Sciatic nerve (tissue), 2 donors: ENCODE measurements at regions not wholly inside any gene's neighbourhood (a gene's known extent, or its start where the extent isn't known, plus 50 kb on each side); places are given as distances from the start of the nearest gene placed in this dataset.
"Not testable (repeated sequence)": the region's sequence is repeated elsewhere in the genome, so short reads cannot be mapped to it uniquely, and the experiment has no call there.

Experiments
- ATAC-seq: fragments of 200-7000 bp; cut with Tn5 transposase; one replicate; pipeline ENCODE4 v1.9.1; 2020; ENCODE audit warnings: mild to moderate bottlenecking, moderate library complexity
- DNase-seq: peaks from one replicate; pipeline ENCODE4 v3.0.0-alpha.2; 2020; ENCODE audit warnings: low spot score
- intact Hi-C: fragments of 100-400 bp; cut with DNase I; formaldehyde crosslinking; loops from one replicate; pipeline ENCODE4 v1.14.2; 2022
- donor health status: DM: no; HTN: no; CAD: no.
- donor health status: DM: no; HTN: no; CAD: no.

DNA sequence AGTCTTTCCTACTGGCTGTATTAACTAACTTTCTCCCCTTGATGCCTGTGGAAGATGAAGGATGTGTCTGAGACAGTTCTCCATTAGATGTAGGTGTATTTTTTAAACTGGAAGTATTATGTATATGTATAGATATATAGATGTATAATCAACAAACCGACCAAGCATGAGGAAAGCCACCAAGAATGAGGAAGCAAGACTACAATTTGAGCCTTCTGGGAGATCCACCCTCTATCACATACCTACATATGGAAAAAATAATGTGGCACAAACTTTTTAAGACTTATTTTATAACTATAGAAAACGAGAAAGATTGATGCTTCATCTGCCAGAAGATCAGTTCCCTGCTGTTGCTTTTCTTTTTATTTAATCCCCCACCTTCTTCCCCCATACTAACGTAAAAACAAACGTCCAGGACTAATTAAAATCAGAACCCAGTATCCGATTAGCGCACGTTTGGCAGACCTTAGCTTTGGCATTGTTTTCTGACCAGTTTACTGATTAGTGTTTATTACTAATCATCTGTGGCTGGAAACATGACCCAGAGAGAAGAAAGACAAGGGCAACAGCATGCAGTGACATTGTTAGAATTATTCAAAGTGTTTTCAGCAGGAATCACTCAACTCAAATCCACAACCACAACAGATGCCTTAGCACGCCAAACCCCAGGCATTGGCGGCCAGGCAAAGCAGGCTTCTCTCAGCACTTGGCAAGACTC, 490.2 kb downstream of the EBF1 start:
- DNase-seq: no peak
- ATAC-seq: no peak
- intact Hi-C loops: no loop called here

DNA sequence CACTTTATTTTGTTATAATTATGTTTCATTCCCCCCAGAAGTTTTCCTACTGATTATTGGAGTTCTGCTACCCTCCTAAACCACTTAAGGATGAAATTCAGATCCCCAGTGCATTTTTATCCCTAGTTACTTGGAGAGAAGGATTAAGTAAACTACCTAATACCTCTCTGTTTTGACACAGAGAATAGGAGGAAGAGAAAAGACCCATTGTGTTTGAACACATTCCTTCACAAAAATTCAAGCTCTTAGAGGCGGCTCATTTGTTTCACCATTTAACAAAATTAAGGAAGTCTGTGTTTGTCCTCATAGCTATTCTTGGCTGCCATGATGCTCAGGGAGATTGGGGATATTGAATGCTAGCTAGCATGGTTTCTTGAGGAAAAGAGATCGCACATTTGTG, 492.6 kb downstream of the EBF1 start:
- DNase-seq: no peak
- intact Hi-C loops: no loop called here
- peak; percentile 56 for ATAC-seq

DNA sequence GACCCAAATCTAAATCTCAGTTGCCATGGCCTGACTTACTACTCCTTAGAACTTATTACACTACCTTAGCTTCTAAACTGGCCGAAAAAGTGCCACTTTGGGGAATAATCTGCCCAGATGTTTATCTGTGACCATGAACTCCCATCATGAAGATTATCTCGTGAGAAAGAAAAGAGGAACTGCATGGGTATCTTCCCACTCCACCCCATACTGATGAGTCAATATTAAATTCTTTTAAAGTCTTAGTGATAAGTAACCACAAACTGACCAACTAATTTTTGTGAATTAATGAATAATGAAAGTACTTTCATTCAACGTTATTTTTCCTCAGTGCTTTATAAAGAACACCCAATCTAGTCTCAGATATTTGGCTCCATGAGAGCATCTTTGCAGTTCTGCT, 493.5 kb downstream of the EBF1 start:
- intact Hi-C loops: no loop called here
- DNase-seq (no peak), ATAC-seq (no peak)

DNA sequence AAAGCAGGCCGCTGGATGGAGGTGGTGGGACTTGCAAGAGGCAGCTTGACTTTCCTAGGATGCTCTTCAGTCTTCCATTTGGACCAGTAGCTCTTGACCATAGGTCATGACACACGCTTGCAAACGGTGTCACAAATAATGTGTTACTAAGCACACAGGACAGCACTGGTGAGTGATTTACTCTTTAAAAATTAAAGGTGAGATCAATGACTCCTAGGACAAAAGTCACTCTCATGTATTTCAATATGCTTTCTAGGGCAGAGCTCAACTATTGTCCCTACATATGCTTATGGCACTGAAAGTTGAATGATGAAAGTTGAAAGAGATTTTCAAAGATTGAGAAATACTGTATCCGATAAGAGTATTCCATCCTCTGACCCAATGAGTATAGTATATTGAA, 496.7 kb downstream of the EBF1 start:
- DNase-seq (no peak), ATAC-seq (no peak)

DNA sequence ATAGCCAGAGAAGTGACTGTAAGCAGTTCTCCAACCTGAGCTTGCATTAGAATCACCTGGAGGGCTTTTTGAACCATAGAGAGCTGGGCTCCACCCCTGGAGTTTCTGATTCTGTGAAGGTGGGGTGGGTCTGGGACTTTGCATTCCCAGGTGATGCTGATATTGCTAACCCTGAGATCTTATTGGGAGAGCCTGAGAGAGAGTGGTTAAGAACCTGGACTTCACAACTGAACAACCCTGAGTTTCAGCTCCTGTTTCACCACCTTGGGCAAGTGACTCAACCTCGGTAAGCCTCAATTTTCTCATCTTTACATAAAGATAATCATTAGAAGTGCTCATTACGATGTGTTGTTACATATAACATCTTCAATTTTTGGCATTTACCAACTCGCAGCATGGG, 498.6 kb downstream of the EBF1 start:
- no peak for ATAC-seq

More for the DNA sequence above, 496.7 kb downstream of the EBF1 start:
- intact Hi-C loops: no loop called here

DNA sequence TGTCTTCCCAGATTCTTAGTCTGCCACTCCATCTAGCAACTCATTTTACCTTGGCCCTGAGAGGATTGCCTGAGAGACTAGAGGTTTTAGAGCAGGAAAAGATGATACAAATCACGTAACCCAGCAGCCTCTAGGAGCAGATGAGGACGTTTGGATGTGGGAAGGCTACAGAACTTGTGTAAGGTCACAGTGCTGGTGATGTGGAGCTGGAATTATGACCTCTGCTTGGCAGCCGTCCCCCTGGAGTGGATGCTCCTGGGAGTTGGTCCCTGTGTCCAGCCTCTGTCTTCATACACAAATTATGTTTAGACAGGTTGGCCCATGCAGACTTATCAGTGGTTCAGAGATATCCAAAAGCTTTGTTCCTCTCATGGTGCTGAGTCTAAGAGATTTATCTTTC, 499.0 kb downstream of the EBF1 start:
- intact Hi-C loops: no loop called here
- DNase-seq: no peak
- ATAC-seq: no peak

More for the DNA sequence above, 498.6 kb downstream of the EBF1 start:
- intact Hi-C loops: no loop called here
- DNase-seq: no peak

DNA sequence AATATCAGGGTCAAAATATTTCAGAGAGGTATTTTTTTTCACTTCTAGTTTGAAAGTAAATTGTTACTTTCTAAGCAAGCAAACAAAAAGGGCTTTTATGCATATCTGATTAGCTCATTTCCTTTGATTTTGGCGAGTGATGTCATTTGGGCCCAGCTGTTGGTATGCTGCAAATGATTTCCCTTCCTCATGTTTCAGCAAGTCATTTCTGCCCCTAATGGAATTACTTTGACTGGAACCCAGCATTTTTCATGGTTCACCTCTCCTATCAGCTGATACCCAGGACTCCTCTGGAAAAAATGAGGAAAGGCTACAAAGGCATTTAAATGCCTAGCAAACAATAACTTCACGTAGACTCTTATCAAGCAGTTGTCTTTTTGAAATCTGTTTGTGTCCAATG, 500.6 kb downstream of the EBF1 start:
- peak; percentile 79 for ATAC-seq

DNA sequence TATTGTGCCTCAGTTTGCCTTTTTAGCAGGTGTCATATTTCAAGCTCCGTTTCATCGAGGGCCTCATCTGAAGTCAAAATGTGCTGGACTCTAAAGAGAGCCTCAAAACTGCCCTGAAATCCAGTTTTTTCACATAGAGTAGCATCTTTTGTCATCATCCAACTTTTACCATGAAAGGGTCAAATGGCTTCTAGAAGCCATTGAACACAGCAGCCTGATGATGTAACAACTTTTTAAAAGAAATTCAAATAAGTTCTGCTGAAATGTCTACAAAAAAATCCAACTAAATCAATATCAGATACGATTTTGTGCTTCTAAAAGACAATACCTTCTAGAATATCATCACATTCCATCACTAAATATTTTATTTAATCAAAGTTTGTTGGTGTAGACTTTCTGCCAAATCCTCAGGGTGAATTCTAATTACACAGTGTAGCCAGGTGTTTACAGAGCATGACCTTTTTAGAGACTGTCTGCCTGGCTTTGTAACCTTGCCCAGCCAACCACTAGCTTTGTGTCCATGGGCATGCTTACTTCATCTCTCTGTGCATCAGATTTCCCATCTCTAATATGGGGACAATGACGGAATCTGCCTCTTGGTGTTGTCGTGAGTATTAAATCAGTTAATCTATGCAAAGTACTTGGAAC, 505.0 kb downstream of the EBF1 start:
- no peak for ATAC-seq
- intact Hi-C loops: no loop called here
- DNase-seq: no peak

More for the DNA sequence above, 500.6 kb downstream of the EBF1 start:
- no peak for DNase-seq
- intact Hi-C loops: no loop called here

DNA sequence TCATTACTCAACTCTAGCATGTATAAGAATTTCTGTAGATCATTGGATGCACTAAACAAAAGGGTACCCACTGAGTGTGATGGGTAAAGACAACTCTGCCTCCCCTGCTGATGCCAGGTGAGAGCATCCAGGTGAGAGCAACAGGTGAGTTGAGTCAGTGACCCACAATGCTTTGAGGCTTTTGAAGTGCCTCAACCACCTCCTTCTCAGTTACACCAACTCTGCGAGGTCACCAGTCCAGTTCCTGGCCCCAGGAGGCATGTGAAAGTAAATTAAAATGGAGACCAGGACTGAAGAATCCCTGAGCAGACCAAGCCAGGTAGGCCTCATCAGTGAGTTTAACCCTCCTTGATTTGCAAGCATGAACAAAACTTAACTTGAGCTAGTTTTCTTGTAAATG, 505.8 kb downstream of the EBF1 start:
- DNase-seq (no peak), ATAC-seq (no peak)
- intact Hi-C loops: no loop called here

DNA sequence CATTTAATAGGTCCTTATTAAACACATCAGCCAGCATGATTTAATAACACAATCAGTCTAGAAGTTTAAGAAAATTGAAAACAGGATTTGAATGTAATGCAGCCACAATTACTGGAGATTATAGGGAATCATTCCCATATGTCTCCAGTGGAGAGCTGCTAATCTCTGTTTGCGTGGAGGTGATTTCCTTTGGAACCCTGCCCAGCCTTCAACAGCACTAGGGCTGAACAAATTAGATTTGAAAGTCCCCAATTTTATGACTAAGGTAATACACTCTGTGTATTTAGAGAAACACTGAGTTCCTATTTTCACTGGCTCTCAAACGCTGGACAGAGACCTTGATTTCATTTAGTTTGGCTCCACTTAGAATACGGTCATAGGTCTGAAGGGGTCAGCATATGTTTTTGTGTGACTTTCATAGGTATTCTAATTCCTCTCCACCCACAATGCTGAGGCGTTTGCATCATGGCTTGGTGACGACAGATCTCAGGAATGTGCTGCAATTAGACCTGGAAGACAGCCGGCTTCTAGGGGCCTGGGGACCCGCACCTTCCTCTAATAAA, 508.3 kb downstream of the EBF1 start:
- DNase-seq (no peak), ATAC-seq (peak; percentile 54)
- intact Hi-C loops: no loop called here

DNA sequence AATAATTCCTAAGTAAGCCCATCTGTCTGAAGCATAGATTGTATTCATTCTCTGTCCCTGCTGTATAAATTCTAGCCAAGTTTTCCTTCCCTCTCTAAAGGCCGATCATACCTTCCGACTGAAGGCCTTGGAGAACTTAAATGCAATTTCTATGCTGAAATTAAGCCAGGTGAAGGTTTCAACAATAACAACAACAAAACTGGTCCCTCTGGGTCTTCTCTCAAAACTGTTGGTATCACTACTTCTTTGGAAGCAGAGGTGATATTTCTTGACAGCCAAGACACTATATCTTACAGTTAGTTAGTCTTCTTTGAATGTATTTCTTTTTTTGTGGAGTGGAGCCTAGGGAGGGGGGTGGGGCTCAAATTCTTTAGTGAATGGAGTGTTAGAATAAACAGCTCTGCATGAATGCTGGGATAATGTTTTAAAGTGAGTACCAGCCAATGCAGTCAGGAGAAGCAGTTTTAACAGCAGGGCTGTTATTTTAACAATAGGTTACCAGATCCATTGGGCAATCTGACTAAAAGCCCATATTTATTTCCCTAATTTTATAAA, 508.9 kb downstream of the EBF1 start:
- intact Hi-C loops: no loop called here
- ATAC-seq: no peak
- DNase-seq: no peak

DNA sequence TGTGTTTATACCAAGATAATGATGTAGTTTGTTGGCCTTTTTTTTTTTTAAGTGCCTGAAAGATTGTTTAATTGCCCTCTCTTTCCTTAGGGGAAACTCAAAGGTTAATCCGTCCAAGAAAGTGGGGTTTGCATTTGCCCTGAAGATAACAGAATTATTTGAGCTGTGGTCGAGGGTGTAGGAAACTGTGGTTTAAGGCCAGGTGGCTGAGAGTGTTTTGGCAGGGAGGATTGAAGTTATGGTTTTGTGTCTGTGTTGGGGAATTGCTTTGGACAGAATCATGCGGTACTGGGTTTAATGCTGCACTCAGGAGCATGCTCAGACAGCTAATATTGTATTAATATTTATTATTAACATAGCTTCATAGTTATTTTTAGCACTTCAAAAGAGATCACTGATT, 509.8 kb downstream of the EBF1 start:
- DNase-seq (no peak), ATAC-seq (no peak)
- intact Hi-C loops: no loop called here

DNA sequence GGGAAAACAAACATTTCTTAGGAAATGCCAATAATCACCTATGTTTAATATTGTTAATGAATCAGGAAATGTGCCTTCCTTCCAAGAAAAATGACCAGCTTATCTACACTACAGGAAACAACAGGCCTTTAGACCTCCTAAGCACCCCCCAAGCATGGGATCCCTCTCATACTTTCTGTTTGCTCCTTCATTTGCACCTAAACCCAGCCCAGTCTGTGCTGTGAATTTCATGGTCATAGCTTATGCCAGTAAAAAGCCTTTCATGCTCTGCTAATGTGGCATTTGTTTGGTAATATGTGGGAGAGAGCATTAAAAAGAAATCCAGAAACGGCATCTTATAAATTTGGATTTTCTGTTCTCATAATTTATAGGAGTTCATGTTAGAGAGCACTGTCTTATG, 511.1 kb downstream of the EBF1 start:
- DNase-seq: no peak

DNA sequence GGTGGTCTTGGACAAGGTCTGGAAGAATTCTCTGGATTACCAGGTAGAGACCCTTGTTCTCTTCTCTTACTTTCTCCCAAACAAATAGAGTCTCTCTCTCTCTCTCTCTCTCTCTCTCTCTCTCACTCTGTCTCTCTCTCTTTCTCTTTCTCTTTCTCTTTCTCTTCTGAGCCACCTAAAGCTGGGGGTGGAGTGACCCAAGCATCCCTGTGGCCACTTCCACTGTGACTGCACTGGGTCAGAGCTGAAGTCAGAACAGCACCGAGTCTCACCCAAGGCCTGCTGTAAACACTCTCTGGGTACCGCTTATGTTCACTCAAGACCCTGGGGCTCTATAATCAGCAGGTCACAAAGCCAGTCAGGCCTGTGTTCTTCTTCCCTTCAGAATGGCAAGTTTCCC, 513.7 kb downstream of the EBF1 start:
- DNase-seq: no peak
- intact Hi-C loops: no loop called here

More for the DNA sequence above, 511.1 kb downstream of the EBF1 start:
- intact Hi-C loops: no loop called here
- ATAC-seq: no peak

DNA sequence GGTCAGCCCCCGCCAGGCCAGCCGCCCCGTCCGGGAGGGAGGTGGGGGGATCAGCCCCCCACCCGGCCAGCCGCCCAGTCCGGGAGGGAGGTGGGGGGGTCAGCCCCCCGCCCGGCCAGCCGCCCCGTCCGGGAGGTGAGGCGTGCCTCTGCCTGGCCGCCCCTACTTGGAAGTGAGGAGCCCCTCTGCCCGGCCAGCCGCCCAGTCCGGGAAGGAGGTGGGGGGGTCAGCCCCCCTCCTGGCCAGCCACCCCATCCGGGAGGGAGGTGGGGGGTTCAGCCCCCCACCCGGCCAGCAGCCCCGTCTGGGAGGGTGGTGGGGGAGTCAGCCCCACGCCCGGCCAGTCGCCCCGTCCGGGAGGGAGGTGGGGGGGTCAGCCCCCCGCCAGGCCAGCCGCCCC, 517.0 kb downstream of the EBF1 start:
- ATAC-seq, intact Hi-C loops, DNase-seq: not testable (repeated sequence)

More for the DNA sequence above, 513.7 kb downstream of the EBF1 start:
- ATAC-seq: no peak

DNA sequence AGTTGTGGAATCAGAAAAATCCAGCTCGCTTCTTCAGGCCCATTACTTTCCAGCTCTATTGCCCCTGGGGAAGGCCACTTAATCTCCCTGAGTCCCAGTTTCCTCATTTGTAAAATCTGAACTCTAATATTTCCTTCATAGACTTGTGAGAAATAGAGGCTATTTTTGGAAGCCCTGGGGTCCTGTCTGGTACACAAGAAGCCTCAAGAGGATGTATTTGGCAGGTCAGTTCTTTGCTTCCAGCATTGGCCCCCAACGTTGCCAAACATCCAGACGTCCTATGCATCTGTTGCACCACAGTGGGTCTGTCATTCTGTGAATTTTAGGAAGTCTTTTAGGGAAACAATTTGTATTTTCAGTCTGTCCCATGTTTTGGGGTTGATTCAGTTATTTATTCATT, 525.9 kb downstream of the EBF1 start:
- no peak for DNase-seq
- ATAC-seq: no peak
- intact Hi-C loops: no loop called here

DNA sequence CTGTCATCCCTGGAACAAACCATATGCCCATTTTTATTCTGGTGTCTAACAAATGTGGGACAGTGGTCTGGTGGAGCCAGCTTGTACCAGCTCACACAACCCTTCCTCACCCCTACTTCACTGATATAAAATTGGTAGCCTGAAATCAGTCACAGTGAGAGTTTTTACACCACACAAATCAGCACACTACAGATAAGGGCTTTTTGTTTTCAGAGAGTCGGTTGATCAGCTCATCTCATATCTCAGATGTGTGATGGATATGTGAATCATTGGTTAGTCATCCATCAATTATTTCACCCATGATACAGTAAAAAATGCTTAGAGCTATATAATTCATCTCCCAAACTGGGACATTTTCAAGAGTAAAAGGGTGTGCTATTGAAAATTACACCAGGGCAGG, 529.2 kb downstream of the EBF1 start:
- no peak for ATAC-seq
- no peak for DNase-seq
- intact Hi-C loops: no loop called here

DNA sequence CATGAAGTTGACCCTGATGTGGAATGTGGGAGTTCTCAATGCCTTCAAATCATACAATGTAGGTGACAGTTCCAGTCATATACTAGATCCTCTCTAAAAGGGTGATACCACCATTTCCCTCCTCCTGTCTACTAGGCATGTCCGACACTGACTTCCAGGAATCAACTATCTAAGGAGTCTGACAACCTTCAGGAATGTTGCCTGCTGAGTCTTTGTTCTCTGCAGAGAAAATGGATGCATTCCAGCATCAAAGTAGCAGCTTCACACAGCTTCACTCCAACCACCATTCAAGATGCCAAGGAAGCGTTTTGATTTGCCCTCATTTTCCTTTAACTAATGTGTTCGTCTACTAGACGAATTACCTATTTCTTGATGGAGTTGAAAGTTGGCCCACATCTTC, 530.2 kb downstream of the EBF1 start:
- intact Hi-C loops: no loop called here
- no peak for ATAC-seq
- no peak for DNase-seq

DNA sequence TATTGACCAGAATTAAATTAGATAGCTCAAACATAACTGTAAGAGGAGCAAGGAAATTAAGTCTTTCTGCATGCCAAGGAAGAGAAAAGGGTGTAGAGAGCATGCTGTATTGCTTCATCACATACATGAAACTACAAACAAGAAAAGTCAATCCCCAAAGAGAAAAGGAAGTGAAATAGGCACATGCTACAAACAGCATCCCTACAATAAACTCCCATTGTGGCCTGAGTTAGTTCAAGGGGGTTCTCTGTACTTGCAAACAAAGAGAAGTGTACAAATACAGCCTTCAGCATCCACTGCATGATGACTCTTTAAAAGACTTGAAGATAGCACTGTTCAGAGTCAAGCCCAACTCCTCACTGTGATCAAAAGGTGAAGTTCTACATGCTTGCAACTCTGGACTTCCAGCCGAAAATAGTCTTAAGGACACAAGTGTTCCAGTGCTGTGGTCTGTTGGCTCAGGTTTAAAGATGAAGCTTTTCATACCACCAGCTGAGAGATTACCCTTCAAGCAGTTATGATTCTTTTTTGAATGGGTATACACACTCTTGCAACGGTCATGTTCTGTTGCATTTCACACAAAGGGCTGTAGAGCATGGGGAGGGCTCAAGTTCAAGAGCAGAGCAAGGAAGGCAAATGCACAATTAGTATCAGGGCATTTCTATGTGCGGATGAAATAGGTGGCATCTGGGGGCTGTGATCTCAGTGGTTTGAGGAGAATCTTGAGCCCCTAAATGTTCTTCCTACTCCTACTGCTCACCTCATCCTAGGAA, 534.5 kb downstream of the EBF1 start:
- no peak for DNase-seq
- no peak for ATAC-seq
- intact Hi-C loops: no loop called here
